Tibial nerve (tissue), 4 donors: ENCODE measurements at regions not wholly inside any gene's neighbourhood (a gene's known extent, or its start where the extent isn't known, plus 50 kb on each side); places are given as distances from the start of the nearest gene placed in this dataset.

Experiments used
- CTCF ChIP-seq, 5 experiments: fragments of 200-600 bp in 3 of 5; fragments of 450-650 bp in 2 of 5; sonication (generic) in 3 of 5; IDR thresholded peaks; one replicate each; pipeline ENCODE4 v1.5.1; 2016 to 2019; ENCODE audit warnings: antibody characterized with exemption in 5 of 5, mild to moderate bottlenecking in 3 of 5, moderate library complexity in 2 of 5
- EP300 ChIP-seq, 2 donors: sonication (generic); formaldehyde crosslinking; IDR thresholded peaks; one replicate each; pipeline ENCODE4 v1.6.1; 2017; ENCODE audit warnings: antibody characterized with exemption in 2 of 2, mild to moderate bottlenecking in 1 of 2

- no peak for TF ChIP-seq CTCF (IDR thresholded peaks at IDR 0.05)
- no peak for TF ChIP-seq EP300 (IDR thresholded peaks at IDR 0.05)
Measured at GRCh38 chr5:107302441-107302840, 368.3 kb downstream of the EFNA5 start.
